Vagina (tissue), 2 donors: ENCODE measurements at regions not wholly inside any gene's neighbourhood (a gene's known extent, or its start where the extent isn't known, plus 50 kb on each side); places are given as distances from the start of the nearest gene placed in this dataset.

Experiments
- DNase-seq, 2 donors: peaks; one replicate each; pipeline ENCODE4 v3.0.0-alpha.2; 2017; ENCODE audit errors: extremely low spot score in 2 of 2
- H3K27ac ChIP-seq: fragments of 200-600 bp; sonication (generic); one replicate; pipeline ENCODE4 v1.5.1; 2019
- H3K27me3 ChIP-seq: fragments of 200-600 bp; sonication (generic); one replicate; pipeline ENCODE4 v1.5.1; 2019
- H3K36me3 ChIP-seq, 2 donors: fragments of 200-600 bp; sonication (generic); one replicate each; pipeline ENCODE4 v1.5.1; 2017 to 2019
- H3K4me1 ChIP-seq: fragments of 200-600 bp; sonication (generic); one replicate; pipeline ENCODE4 v1.5.1; 2019
- H3K4me3 ChIP-seq, 2 donors: fragments of 200-600 bp; sonication (generic); 1 replicate in 1 of 2; 2 replicates in 1 of 2; pipeline ENCODE4 v1.5.1; 2016 to 2019
- H3K9me3 ChIP-seq: fragments of 200-600 bp; sonication (generic); one replicate; pipeline ENCODE4 v1.5.1; 2019
- CTCF ChIP-seq, 3 experiments: fragments of 450-650 bp in 2 of 3; fragments of 200-600 bp in 1 of 3; sonication (generic) in 1 of 3; IDR thresholded peaks; one replicate each; pipeline ENCODE4 v1.5.1; 2017 to 2019; ENCODE audit warnings: antibody characterized with exemption in 3 of 3, mild to moderate bottlenecking in 2 of 3, moderate library complexity in 2 of 3
- POLR2A ChIP-seq, 2 donors: fragments of 450-650 bp; IDR thresholded peaks; one replicate each; pipeline ENCODE4 v1.6.1; 2017; ENCODE audit warnings: antibody characterized with exemption in 2 of 2, mild to moderate bottlenecking in 2 of 2, moderate library complexity in 2 of 2
- POLR2AphosphoS5 ChIP-seq, 2 donors: sonication (generic); formaldehyde crosslinking; IDR thresholded peaks; one replicate each; pipeline ENCODE4 v1.9.0; 2017; ENCODE audit warnings: antibody characterized with exemption in 2 of 2, mild to moderate bottlenecking in 2 of 2, low read depth in 1 of 2; ENCODE audit not compliant: insufficient read depth in 1 of 2
- intact Hi-C: fragments of 100-400 bp; cut with DNase I; formaldehyde crosslinking; loops from one replicate; pipeline ENCODE4 v1.15.1; 2023

GRCh38 chr2:226115102-226115831 is 684.4 kb downstream of the IRS1 start:
- H3K27ac ChIP-seq: no peak overlapping the region

GRCh38 chr2:226114436-226114835 is 685.2 kb downstream of the IRS1 start:
- H3K27ac ChIP-seq: no peak overlapping the region
- TF ChIP-seq POLR2AphosphoS5 (IDR thresholded peaks at IDR 0.05; ENCODE audit: insufficient read depth in 1 of 2, low read depth in 1 of 2) (no peak), CTCF (IDR thresholded peaks at IDR 0.05) (no peak), POLR2A (IDR thresholded peaks at IDR 0.05) (no peak)
- H3K27me3 ChIP-seq: no peaks in the 10 kb centered on the region
- no peak overlapping the region for H3K4me3 ChIP-seq
- H3K4me1 ChIP-seq: peaks cover 16% of the 10 kb centered on the region
- H3K36me3 ChIP-seq: no peaks in the 10 kb centered on the region
- no peaks in the 10 kb centered on the region for H3K9me3 ChIP-seq
- intact Hi-C loops: no loop called here
- DNase-seq: no peak

More at GRCh38 chr2:226115102-226115831, 684.4 kb downstream of the IRS1 start:
- intact Hi-C loops: no loop called here
- H3K9me3 ChIP-seq: no peaks in the 10 kb centered on the region
- H3K27me3 ChIP-seq: no peaks in the 10 kb centered on the region
- H3K4me1 ChIP-seq: peaks cover 20% of the 10 kb centered on the region
- TF ChIP-seq POLR2AphosphoS5 (IDR thresholded peaks at IDR 0.05; ENCODE audit: insufficient read depth in 1 of 2, low read depth in 1 of 2) (peak in 1 of 2 donors; percentile 57), CTCF (IDR thresholded peaks at IDR 0.05) (no peak)
- DNase-seq: no peak
- no peaks in the 10 kb centered on the region for H3K36me3 ChIP-seq
- no peak overlapping the region for H3K4me3 ChIP-seq

- H3K36me3 ChIP-seq: no peaks in the 10 kb centered on the region
- no peaks in the 10 kb centered on the region for H3K27me3 ChIP-seq
- DNase-seq: no peak
- TF ChIP-seq POLR2A (IDR thresholded peaks at IDR 0.05): no peak
- intact Hi-C loops: no loop called here
- H3K27ac ChIP-seq: no peak overlapping the region
- H3K4me3 ChIP-seq: no peak overlapping the region
- no peaks in the 10 kb centered on the region for H3K9me3 ChIP-seq
- no peaks in the 10 kb centered on the region for H3K4me1 ChIP-seq
These were observed 699.6 kb downstream of the NYAP2 start for GRCh38 chr2:226098861-226099745.

- no peak overlapping the region for H3K27ac ChIP-seq
- no peaks in the 10 kb centered on the region for H3K9me3 ChIP-seq
- no peaks in the 10 kb centered on the region for H3K27me3 ChIP-seq
- DNase-seq: no peak
- no peaks in the 10 kb centered on the region for H3K4me1 ChIP-seq
- no peak overlapping the region for H3K4me3 ChIP-seq
- intact Hi-C loops: no loop called here
- TF ChIP-seq POLR2A (IDR thresholded peaks at IDR 0.05): no peak
- no peak for TF ChIP-seq POLR2AphosphoS5 (IDR thresholded peaks at IDR 0.05; ENCODE audit: insufficient read depth in 1 of 2, low read depth in 1 of 2)
- TF ChIP-seq CTCF (IDR thresholded peaks at IDR 0.05): no peak
- H3K36me3 ChIP-seq: no peaks in the 10 kb centered on the region
These were observed 695.5 kb downstream of the NYAP2 start for GRCh38 chr2:226095058-226095457.

- no peak for DNase-seq
- no peaks in the 10 kb centered on the region for H3K9me3 ChIP-seq
- no peaks in the 10 kb centered on the region for H3K27me3 ChIP-seq
- no peaks in the 10 kb centered on the region for H3K36me3 ChIP-seq
- intact Hi-C loops: no loop called here
- no peaks in the 10 kb centered on the region for H3K4me1 ChIP-seq
- no peak for TF ChIP-seq POLR2AphosphoS5 (IDR thresholded peaks at IDR 0.05; ENCODE audit: insufficient read depth in 1 of 2, low read depth in 1 of 2)
- TF ChIP-seq CTCF (IDR thresholded peaks at IDR 0.05): no peak
- TF ChIP-seq POLR2A (IDR thresholded peaks at IDR 0.05): no peak
- H3K4me3 ChIP-seq: no peak overlapping the region
- no peak overlapping the region for H3K27ac ChIP-seq
These were observed 693.9 kb downstream of the NYAP2 start for GRCh38 chr2:226093364-226093763.
